ENCODE measurements at regions not wholly inside any gene's neighbourhood (a gene's known extent, or its start where the extent isn't known, plus 50 kb on each side); places are given as distances from the start of the nearest gene placed in this dataset.
"Not testable (repeated sequence)": the region's sequence is repeated elsewhere in the genome, so short reads cannot be mapped to it uniquely, and the experiment has no call there.

GRCh38 chr17:34478244-34478643 is 101.1 kb upstream of the TMEM132E start:
- Histone ChIP-seq H3K36me3 (no peaks in the 10 kb centered on the region), H3K9me3 (no peaks in the 10 kb centered on the region), H3K27me3 (no peaks in the 10 kb centered on the region), H3K4me3 (no peak overlapping the region), H3K4me1 (no peaks in the 10 kb centered on the region), H3K27ac (no peak overlapping the region)
- TF ChIP-seq POLR2A (IDR thresholded peaks at IDR 0.05) (no peak), CTCF (IDR thresholded peaks at IDR 0.05) (no peak)
- no peak for DNase-seq
- intact Hi-C loops (cut with DNase I; ENCODE audit: low total_unique reads), result no loop called here

- Histone ChIP-seq H3K27ac (no peak overlapping the region), H3K27me3 (no peaks in the 10 kb centered on the region), H3K4me3 (no peak overlapping the region), H3K36me3 (no peaks in the 10 kb centered on the region), H3K9me3 (no peaks in the 10 kb centered on the region), H3K4me1 (no peaks in the 10 kb centered on the region)
- TF ChIP-seq POLR2A (IDR thresholded peaks at IDR 0.05) (no peak), CTCF (IDR thresholded peaks at IDR 0.05) (no peak)
- DNase-seq, result no peak
- intact Hi-C loops (cut with DNase I; ENCODE audit: low total_unique reads), result no loop called here
Observed at GRCh38 chr17:34475296-34475695, 104.1 kb upstream of the TMEM132E start.

GRCh38 chr17:34474706-34475105 is 104.7 kb upstream of the TMEM132E start:
- no peak for DNase-seq
- Histone ChIP-seq H3K4me3 (no peak overlapping the region), H3K27me3 (no peaks in the 10 kb centered on the region), H3K4me1 (no peaks in the 10 kb centered on the region), H3K27ac (no peak overlapping the region), H3K9me3 (no peaks in the 10 kb centered on the region), H3K36me3 (no peaks in the 10 kb centered on the region)
- intact Hi-C loops (cut with DNase I; ENCODE audit: low total_unique reads), result no loop called here
- TF ChIP-seq POLR2A (IDR thresholded peaks at IDR 0.05), result no peak
- no peak for TF ChIP-seq CTCF (IDR thresholded peaks at IDR 0.05)

GRCh38 chr17:34472363-34472762 is 107.0 kb upstream of the TMEM132E start:
- no peaks in the 10 kb centered on the region for H3K9me3 ChIP-seq
- no peaks in the 10 kb centered on the region for H3K4me1 ChIP-seq
- H3K36me3 ChIP-seq, result no peaks in the 10 kb centered on the region
- H3K4me3 ChIP-seq, result no peak overlapping the region
- no peak for DNase-seq
- H3K27ac ChIP-seq, result no peak overlapping the region
- no peaks in the 10 kb centered on the region for H3K27me3 ChIP-seq
- intact Hi-C loops (cut with DNase I; ENCODE audit: low total_unique reads), result no loop called here
- TF ChIP-seq POLR2A (IDR thresholded peaks at IDR 0.05), result no peak
- no peak for TF ChIP-seq CTCF (IDR thresholded peaks at IDR 0.05)

- H3K4me1 ChIP-seq; H3K36me3 ChIP-seq; H3K27me3 ChIP-seq; H3K27ac ChIP-seq; intact Hi-C loops (cut with DNase I; ENCODE audit: low total_unique reads); H3K4me3 ChIP-seq; DNase-seq; H3K9me3 ChIP-seq: not testable (repeated sequence)
Observed at GRCh38 chr17:34471278-34471677, 108.1 kb upstream of the TMEM132E start.

- no peak for DNase-seq
- no peaks in the 10 kb centered on the region for H3K4me1 ChIP-seq
- no peak overlapping the region for H3K4me3 ChIP-seq
- H3K27ac ChIP-seq, result no peak overlapping the region
- TF ChIP-seq POLR2A (IDR thresholded peaks at IDR 0.05), result no peak
- no peak for TF ChIP-seq CTCF (IDR thresholded peaks at IDR 0.05)
- H3K9me3 ChIP-seq, result no peaks in the 10 kb centered on the region
- intact Hi-C loops (cut with DNase I; ENCODE audit: low total_unique reads), result no loop called here
- H3K27me3 ChIP-seq, result no peaks in the 10 kb centered on the region
- H3K36me3 ChIP-seq, result no peaks in the 10 kb centered on the region
Observed at GRCh38 chr17:34465789-34466188, 102.8 kb upstream of the CCL1 start.

All from uterus (tissue), 3 donors.